Calu3 (cell line): ENCODE measurements at regions not wholly inside any gene's neighbourhood (a gene's known extent, or its start where the extent isn't known, plus 50 kb on each side); places are given as distances from the start of the nearest gene placed in this dataset.

ENCODE experiments used
- BruUV-seq: library from RNA; stranded (reverse); fragments of 400-500 nt; replicated peaks from 2 replicates; lab custom pipeline; 2021; lab: Mats Ljungman, UMichigan
- CTCF ChIA-PET: fragments of 300-600 bp; sonication (Branson Sonifier 250); formaldehyde crosslinking; loops from one replicate; lab custom pipeline; 2022; ENCODE audit warnings: antibody characterized with exemption; lab: Charles Lee
- DNase-seq: peaks from one replicate; pipeline ENCODE4 v3.0.0; 2022
- H3K27ac Mint-ChIP-seq: one replicate; pipeline ENCODE4 v1.8.0; 2022; ENCODE audit warnings: mixed read lengths; ENCODE audit not compliant: unreplicated experiment
- H3K27me3 Mint-ChIP-seq: one replicate; pipeline ENCODE4 v1.8.0; 2022; ENCODE audit warnings: mixed read lengths; ENCODE audit not compliant: unreplicated experiment
- H3K36me3 Mint-ChIP-seq: one replicate; pipeline ENCODE4 v1.8.0; 2022; ENCODE audit warnings: mild to moderate bottlenecking, moderate library complexity, mixed read lengths; ENCODE audit not compliant: insufficient read depth, unreplicated experiment
- H3K4me1 Mint-ChIP-seq: one replicate; pipeline ENCODE4 v1.8.0; 2022; ENCODE audit warnings: mild to moderate bottlenecking, low read depth, mixed read lengths; ENCODE audit not compliant: unreplicated experiment
- H3K4me3 Mint-ChIP-seq: one replicate; pipeline ENCODE4 v1.8.0; 2022; ENCODE audit warnings: mild to moderate bottlenecking, low read depth, moderate library complexity, mixed read lengths; ENCODE audit not compliant: unreplicated experiment
- H3K9me3 Mint-ChIP-seq: one replicate; pipeline ENCODE4 v1.8.0; 2022; ENCODE audit warnings: low read depth, mixed read lengths; ENCODE audit not compliant: unreplicated experiment
- intact Hi-C: fragments of 100-400 bp; cut with micrococcal nuclease; formaldehyde crosslinking; loops from one replicate; pipeline ENCODE4 v1.10.0; 2022; ENCODE audit not compliant: unreplicated experiment
- TF ChIP-seq, protein P1 (sequence below): fragments of 200-600 bp; IDR thresholded peaks from one replicate; pipeline ENCODE4 v1.8.0; 2022; ENCODE audit warnings: antibody characterized with exemption; ENCODE audit not compliant: unreplicated experiment

DNA sequence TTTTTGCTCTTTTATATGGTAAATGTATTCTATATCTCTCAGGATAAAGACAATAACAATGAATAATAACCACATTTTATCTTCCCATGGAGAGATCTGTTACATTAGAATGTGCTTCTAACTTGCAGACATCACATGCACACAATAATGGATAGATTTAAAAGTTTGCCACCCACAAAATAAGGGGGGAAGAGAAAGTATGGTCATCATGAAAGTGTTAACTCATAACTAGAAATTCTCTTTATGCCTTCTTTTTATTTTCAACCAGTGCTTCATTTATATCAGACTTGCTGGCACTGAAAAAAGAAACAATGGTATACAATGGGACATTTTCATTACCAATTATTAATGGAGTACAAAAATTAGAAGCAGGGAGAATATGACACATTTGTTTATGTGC is 470.0 kb downstream of the FAT4 start:
- CTCF ChIA-PET, result no interaction called here
- H3K27me3 Mint-ChIP-seq, result no peaks in the 10 kb centered on the region
- H3K9me3 Mint-ChIP-seq, result no peaks in the 10 kb centered on the region
- TF ChIP-seq, protein P1, sequence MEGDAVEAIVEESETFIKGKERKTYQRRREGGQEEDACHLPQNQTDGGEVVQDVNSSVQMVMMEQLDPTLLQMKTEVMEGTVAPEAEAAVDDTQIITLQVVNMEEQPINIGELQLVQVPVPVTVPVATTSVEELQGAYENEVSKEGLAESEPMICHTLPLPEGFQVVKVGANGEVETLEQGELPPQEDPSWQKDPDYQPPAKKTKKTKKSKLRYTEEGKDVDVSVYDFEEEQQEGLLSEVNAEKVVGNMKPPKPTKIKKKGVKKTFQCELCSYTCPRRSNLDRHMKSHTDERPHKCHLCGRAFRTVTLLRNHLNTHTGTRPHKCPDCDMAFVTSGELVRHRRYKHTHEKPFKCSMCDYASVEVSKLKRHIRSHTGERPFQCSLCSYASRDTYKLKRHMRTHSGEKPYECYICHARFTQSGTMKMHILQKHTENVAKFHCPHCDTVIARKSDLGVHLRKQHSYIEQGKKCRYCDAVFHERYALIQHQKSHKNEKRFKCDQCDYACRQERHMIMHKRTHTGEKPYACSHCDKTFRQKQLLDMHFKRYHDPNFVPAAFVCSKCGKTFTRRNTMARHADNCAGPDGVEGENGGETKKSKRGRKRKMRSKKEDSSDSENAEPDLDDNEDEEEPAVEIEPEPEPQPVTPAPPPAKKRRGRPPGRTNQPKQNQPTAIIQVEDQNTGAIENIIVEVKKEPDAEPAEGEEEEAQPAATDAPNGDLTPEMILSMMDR, result no peak
- H3K4me3 Mint-ChIP-seq, result no peak overlapping the region
- DNase-seq, result no peak
- intact Hi-C loops, result no loop called here
- BruUV-seq, result no TSS peak
- H3K27ac Mint-ChIP-seq, result no peak overlapping the region
- H3K36me3 Mint-ChIP-seq, result no peaks in the 10 kb centered on the region
- H3K4me1 Mint-ChIP-seq, result no peaks in the 10 kb centered on the region

DNA sequence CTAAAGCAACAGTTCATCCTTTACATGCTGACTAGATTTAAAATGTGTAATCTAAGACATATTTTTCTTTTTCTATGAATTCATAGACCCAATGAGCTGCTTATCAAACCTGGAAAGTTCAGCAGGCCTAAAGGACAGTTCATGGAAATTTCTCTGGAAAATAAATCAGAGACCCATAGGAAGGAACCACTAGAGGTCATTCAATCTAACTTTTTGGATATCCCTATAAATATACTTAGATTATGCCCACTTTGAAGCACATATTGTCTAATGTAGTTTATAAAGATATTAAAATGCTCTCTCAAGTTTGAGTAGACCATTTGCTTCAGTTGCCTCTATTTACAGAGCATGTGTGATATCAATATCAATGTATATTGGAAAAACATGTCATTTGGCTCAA is 473.0 kb downstream of the FAT4 start:
- Mint-ChIP-seq H3K4me1 (no peaks in the 10 kb centered on the region), H3K27me3 (no peaks in the 10 kb centered on the region), H3K27ac (no peak overlapping the region), H3K4me3 (no peak overlapping the region), H3K9me3 (no peaks in the 10 kb centered on the region), H3K36me3 (no peaks in the 10 kb centered on the region)
- BruUV-seq, result no TSS peak
- CTCF ChIA-PET, result no interaction called here
- no peak for DNase-seq
- TF ChIP-seq, protein P1, result no peak
- intact Hi-C loops, result no loop called here

DNA sequence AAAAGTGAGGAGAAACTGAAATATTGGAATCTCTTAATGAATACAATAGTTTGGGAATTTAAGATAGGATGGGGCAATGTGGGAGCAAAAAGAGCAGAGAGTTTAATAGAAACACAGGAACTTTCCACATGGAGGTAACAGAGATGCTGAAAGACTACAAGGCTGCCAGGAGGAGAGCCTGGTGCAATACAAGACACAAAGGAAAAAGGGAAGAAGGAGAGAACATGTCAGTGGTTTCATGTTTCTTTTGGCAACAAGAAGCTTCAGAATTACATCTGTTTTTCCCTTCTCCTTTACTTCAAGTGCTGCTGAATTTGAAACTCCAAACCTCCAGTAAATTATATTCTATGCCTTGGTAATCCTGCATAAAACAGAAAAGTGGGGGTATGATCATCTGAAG is 474.3 kb downstream of the FAT4 start:
- no TSS peak for BruUV-seq
- no peak overlapping the region for H3K27ac Mint-ChIP-seq
- CTCF ChIA-PET, result no interaction called here
- H3K36me3 Mint-ChIP-seq, result no peaks in the 10 kb centered on the region
- no peak for DNase-seq
- H3K4me3 Mint-ChIP-seq, result no peak overlapping the region
- intact Hi-C loops, result no loop called here
- H3K9me3 Mint-ChIP-seq, result no peaks in the 10 kb centered on the region
- no peaks in the 10 kb centered on the region for H3K4me1 Mint-ChIP-seq
- H3K27me3 Mint-ChIP-seq, result no peaks in the 10 kb centered on the region
- TF ChIP-seq, protein P1, result no peak

DNA sequence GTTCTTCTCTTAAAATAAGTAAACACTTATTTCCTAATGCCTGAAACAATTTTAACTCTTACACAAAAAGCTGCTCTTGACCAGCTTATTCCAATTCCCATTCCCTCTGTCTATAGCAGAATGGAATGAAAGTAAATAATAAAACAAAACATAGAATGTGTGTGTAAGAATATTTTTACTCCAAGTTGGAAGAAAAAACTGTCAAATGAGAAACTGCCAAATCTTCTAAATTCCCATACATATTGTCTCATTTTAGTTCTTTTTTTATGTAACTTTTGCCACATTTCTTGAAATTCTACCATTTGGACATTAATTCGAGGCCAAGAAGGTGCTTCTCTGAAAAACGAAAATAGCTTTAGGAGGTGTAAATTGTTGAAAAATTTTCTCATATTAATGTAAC is 477.1 kb downstream of the FAT4 start:
- BruUV-seq, result no TSS peak
- no peaks in the 10 kb centered on the region for H3K4me1 Mint-ChIP-seq
- CTCF ChIA-PET, result no interaction called here
- intact Hi-C loops, result no loop called here
- TF ChIP-seq, protein P1, result no peak
- no peak overlapping the region for H3K27ac Mint-ChIP-seq
- H3K9me3 Mint-ChIP-seq, result no peaks in the 10 kb centered on the region
- DNase-seq, result no peak
- no peak overlapping the region for H3K4me3 Mint-ChIP-seq
- H3K36me3 Mint-ChIP-seq, result no peaks in the 10 kb centered on the region
- H3K27me3 Mint-ChIP-seq, result no peaks in the 10 kb centered on the region
